Stimulated activated CD8-positive, alpha-beta memory T cell treated with anti-CD3 and anti-CD28 coated beads, Interleukin-4, amount 100 ng/mL, for 24 hours (primary cell): ENCODE measurements at regions not wholly inside any gene's neighbourhood (a gene's known extent, or its start where the extent isn't known, plus 50 kb on each side); places are given as distances from the start of the nearest gene placed in this dataset.
"Not testable (repeated sequence)": the region's sequence is repeated elsewhere in the genome, so short reads cannot be mapped to it uniquely, and the experiment has no call there.

Source experiments
- DNase-seq: peaks from one replicate; pipeline ENCODE4 v3.0.0-alpha.2; 2020; ENCODE audit warnings: low read depth

GRCh38 chr5:124512952-124513632 lies 233.3 kb downstream of the ZNF608 start:
- no peak for DNase-seq

- no peak for DNase-seq
These were observed 234.2 kb downstream of the ZNF608 start for GRCh38 chr5:124512236-124512635.

- DNase-seq, result no peak
These were observed 234.6 kb downstream of the ZNF608 start for GRCh38 chr5:124511791-124512190.

GRCh38 chr5:124507688-124508087 lies 238.8 kb downstream of the ZNF608 start:
- DNase-seq, result no peak

GRCh38 chr5:124504081-124504916 lies 242.1 kb downstream of the ZNF608 start:
- DNase-seq, result no peak

GRCh38 chr5:124502551-124502950 lies 243.9 kb downstream of the ZNF608 start:
- no peak for DNase-seq

GRCh38 chr5:124499818-124500217 lies 246.6 kb downstream of the ZNF608 start:
- not testable (repeated sequence) for DNase-seq

GRCh38 chr5:124496968-124497367 lies 249.5 kb downstream of the ZNF608 start:
- not testable (repeated sequence) for DNase-seq

GRCh38 chr5:124494540-124495116 lies 251.8 kb downstream of the ZNF608 start:
- DNase-seq, result no peak

GRCh38 chr5:124492444-124493224 lies 253.8 kb downstream of the ZNF608 start:
- no peak for DNase-seq

GRCh38 chr5:124490315-124490714 lies 256.1 kb downstream of the ZNF608 start:
- not testable (repeated sequence) for DNase-seq

- DNase-seq, result no peak
These were observed 265.0 kb downstream of the ZNF608 start for GRCh38 chr5:124481419-124481818.

- no peak for DNase-seq
These were observed 265.5 kb downstream of the ZNF608 start for GRCh38 chr5:124480964-124481363.

- DNase-seq, result no peak
These were observed 266.4 kb downstream of the ZNF608 start for GRCh38 chr5:124480022-124480421.

GRCh38 chr5:124478264-124478663 lies 268.2 kb downstream of the ZNF608 start:
- DNase-seq, result no peak

GRCh38 chr5:124477577-124477976 lies 268.9 kb downstream of the ZNF608 start:
- DNase-seq, result no peak

- no peak for DNase-seq
These were observed 269.4 kb downstream of the ZNF608 start for GRCh38 chr5:124477062-124477461.

GRCh38 chr5:124474528-124475215 lies 271.8 kb downstream of the ZNF608 start:
- no peak for DNase-seq

- DNase-seq, result no peak
These were observed 277.6 kb downstream of the ZNF608 start for GRCh38 chr5:124468671-124469411.

GRCh38 chr5:124467745-124468144 lies 278.7 kb downstream of the ZNF608 start:
- no peak for DNase-seq

- no peak for DNase-seq
These were observed 280.4 kb downstream of the ZNF608 start for GRCh38 chr5:124466011-124466410.
